GM12878 (cell line): ENCODE measurements at regions not wholly inside any gene's neighbourhood (a gene's known extent, or its start where the extent isn't known, plus 50 kb on each side); places are given as distances from the start of the nearest gene placed in this dataset.

Experiments
- ATAC-seq: fragments of 200-7000 bp; cut with Tn5 transposase; 3 replicates; pipeline ENCODE4 v1.9.1; 2020; ENCODE audit warnings: mild to moderate bottlenecking, moderate library complexity
- BruUV-seq: library from RNA; stranded (reverse); fragments of 400-500 nt; replicated peaks from 2 replicates; lab custom pipeline; 2021; lab: Mats Ljungman, UMichigan
- CTCF ChIA-PET: fragments of 300-600 bp; sonication (Branson Sonifier 250); formaldehyde crosslinking; extraction: SDS; loops from one replicate; lab custom pipeline; 2021; ENCODE audit warnings: inconsistent platforms; lab: Yijun Ruan, JAX
- POLR2A ChIA-PET: fragments of 350-600 bp; formaldehyde crosslinking; extraction: SDS; loops from one replicate; lab custom pipeline; 2021; ENCODE audit warnings: inconsistent platforms; lab: Charles Lee
- RAD21 ChIA-PET: fragments of 300-600 bp; sonication (Branson Sonifier 250); formaldehyde crosslinking; loops from one replicate; lab custom pipeline; 2023; ENCODE audit warnings: antibody characterized with exemption; ENCODE audit not compliant: unreplicated experiment; lab: Charles Lee
- SMC1A ChIA-PET: fragments of 300-600 bp; sonication (Branson Sonifier 250); formaldehyde crosslinking; loops from one replicate; lab custom pipeline; 2023; ENCODE audit not compliant: unreplicated experiment, uncharacterized antibody; lab: Charles Lee
- DNase-seq: peaks from one replicate; pipeline ENCODE4 v3.0.0-alpha.2; 2011; ENCODE audit warnings: low read depth, low spot score
- FAIRE-seq: peaks from 3 replicates; lab custom pipeline; 2011; peaks lifted over from hg19 to GRCh38; lab: Jason Lieb, UNC
- H2AFZ ChIP-seq: 2 replicates; pipeline ENCODE4 v1.6.0; 2011; ENCODE audit warnings: low read depth, low read length, control low read depth; ENCODE audit not compliant: control insufficient read depth
- H3K27ac ChIP-seq: 2 replicates; pipeline ENCODE4 v1.5.1; 2011; ENCODE audit warnings: control low read depth; ENCODE audit not compliant: control insufficient read depth, insufficient read depth
- H3K27me3 ChIP-seq, 2 experiments: replicated peaks in 1 of 2; 2 replicates each; pipeline versions ENCODE4 v1.6.0 to v1.6.1; 2011; ENCODE audit warnings: low read length in 1 of 2; ENCODE audit not compliant: control insufficient read depth in 2 of 2, insufficient read depth in 2 of 2
- H3K36me3 ChIP-seq, 2 experiments: 2 replicates each; pipeline ENCODE4 v1.5.1; 2011; ENCODE audit warnings: low read length in 1 of 2; ENCODE audit not compliant: control insufficient read depth in 2 of 2, insufficient read depth in 2 of 2
- H3K4me1 ChIP-seq: 2 replicates; pipeline ENCODE4 v1.6.1; 2011; ENCODE audit warnings: mild to moderate bottlenecking, low read length, moderate library complexity, mixed read lengths; ENCODE audit not compliant: control insufficient read depth, insufficient read depth
- H3K4me2 ChIP-seq: 2 replicates; pipeline ENCODE4 v1.6.0; 2011; ENCODE audit warnings: control low read depth; ENCODE audit not compliant: control insufficient read depth, insufficient read depth
- H3K4me3 ChIP-seq: fragments of 200-600 bp; sonication (generic); 2 replicates; pipeline ENCODE4 v1.5.1; 2016
- H3K79me2 ChIP-seq: 2 replicates; pipeline ENCODE4 v1.6.0; 2011; ENCODE audit warnings: low read length; ENCODE audit not compliant: control insufficient read depth, insufficient read depth
- H3K9ac ChIP-seq: 2 replicates; pipeline ENCODE4 v1.8.0; 2011; ENCODE audit warnings: low read length, control low read depth, mixed read lengths; ENCODE audit not compliant: control insufficient read depth, insufficient read depth
- H3K9me3 ChIP-seq: replicated peaks from 3 replicates; pipeline ENCODE4 v1.5.1; 2011; ENCODE audit warnings: mild to moderate bottlenecking, low read length; ENCODE audit not compliant: control insufficient read depth, insufficient read depth
- H4K20me1 ChIP-seq: 2 replicates; pipeline ENCODE4 v1.6.0; 2011; ENCODE audit not compliant: control insufficient read depth, insufficient read depth
- BMI1 ChIP-seq: fragments of 450-650 bp; IDR thresholded peaks from 2 replicates; pipeline ENCODE4 v1.6.1; 2016; ENCODE audit warnings: mild to moderate bottlenecking, moderate library complexity, borderline replicate concordance
- CBFB ChIP-seq: IDR thresholded peaks from 2 replicates; pipeline ENCODE4 v1.6.1; 2016; ENCODE audit warnings: antibody characterized with exemption, low read depth
- E2F4 ChIP-seq: IDR thresholded peaks from 2 replicates; pipeline ENCODE4 v1.6.1; 2012; ENCODE audit warnings: low read depth, low read length, improper control_type of control experiment
- FOXM1 ChIP-seq: IDR thresholded peaks from 2 replicates; pipeline ENCODE4 v1.6.1; 2012; ENCODE audit warnings: low read depth, mild to moderate bottlenecking, inconsistent platforms, low read length, moderate library complexity
- HDAC2 ChIP-seq: fragments of 200-600 bp; sonication (generic); IDR thresholded peaks from 2 replicates; pipeline ENCODE4 v1.6.1; 2017
- HSF1 ChIP-seq: fragments of 150-350 bp; IDR thresholded peaks from 2 replicates; pipeline ENCODE4 v1.6.1; 2014; ENCODE audit warnings: mild to moderate bottlenecking, low read depth, low read length
- IRF4 ChIP-seq: IDR thresholded peaks from 2 replicates; pipeline ENCODE4 v1.6.1; 2011; ENCODE audit warnings: low read depth, low read length
- MEF2B ChIP-seq: fragments of 450-650 bp; IDR thresholded peaks from 2 replicates; pipeline ENCODE4 v1.6.1; 2018; ENCODE audit warnings: mild to moderate bottlenecking, moderate library complexity; ENCODE audit not compliant: partially characterized antibody, poor library complexity, severe bottlenecking
- NFIC ChIP-seq: IDR thresholded peaks from 2 replicates; pipeline ENCODE4 v1.6.1; 2012; ENCODE audit warnings: low read depth, mild to moderate bottlenecking, inconsistent platforms, low read length, moderate library complexity
- SMC3 ChIP-seq: IDR thresholded peaks from 2 replicates; pipeline ENCODE4 v1.6.1; 2011; ENCODE audit warnings: low read length, improper control_type of control experiment, borderline replicate concordance
- SUZ12 ChIP-seq: fragments of 200-600 bp; sonication (generic); IDR thresholded peaks from one replicate; pipeline ENCODE4 v1.6.1; 2018; ENCODE audit warnings: antibody characterized with exemption, mild to moderate bottlenecking; ENCODE audit not compliant: unreplicated experiment
- TAF1 ChIP-seq: IDR thresholded peaks from 2 replicates; pipeline ENCODE4 v1.6.1; 2011; ENCODE audit warnings: mild to moderate bottlenecking, low read depth, low read length, borderline replicate concordance
- TCF12 ChIP-seq: IDR thresholded peaks from 2 replicates; pipeline ENCODE4 v1.6.1; 2011; ENCODE audit warnings: low read depth, mild to moderate bottlenecking, low read length
- ZNF207 ChIP-seq: fragments of 450-650 bp; IDR thresholded peaks from 2 replicates; pipeline ENCODE4 v1.6.1; 2014; ENCODE audit warnings: antibody characterized with exemption, mild to moderate bottlenecking, borderline replicate concordance
- ZNF274 ChIP-seq: IDR thresholded peaks from one replicate; pipeline ENCODE4 v1.8.0; 2011; ENCODE audit not compliant: insufficient read length, insufficient read depth
- ZZZ3 ChIP-seq: IDR thresholded peaks from 2 replicates; pipeline ENCODE4 v1.6.1; 2011; ENCODE audit warnings: low read depth; ENCODE audit not compliant: control insufficient read depth, insufficient read length
- WGBS: methylation state at CpG from one replicate; pipeline ENCODE4 v1.1.6; 2016; ENCODE audit warnings: low lambda C conversion rate; ENCODE audit not compliant: insufficient replicate concordance, insufficient coverage; ENCODE audit errors: missing lambda C conversion rate; 5-methylcytosine and 5-hydroxymethylcytosine counted together
- in situ Hi-C: fragments of 300-500 bp; cut with MboI; formaldehyde crosslinking; loops from 9 replicates; pipeline ENCODE4 v1.14.3; 2018; ENCODE audit warnings: mixed read lengths
- intact Hi-C: fragments of 100-400 bp; cut with micrococcal nuclease; formaldehyde crosslinking; loops from one replicate; pipeline ENCODE4 v1.14.2; 2022; ENCODE audit not compliant: unreplicated experiment
- TF ChIP-seq, protein P1 (sequence below): fragments of 450-650 bp; formaldehyde crosslinking; IDR thresholded peaks from 2 replicates; pipeline ENCODE4 v1.4.0; 2020; ENCODE audit warnings: mild to moderate bottlenecking, moderate library complexity

DNA sequence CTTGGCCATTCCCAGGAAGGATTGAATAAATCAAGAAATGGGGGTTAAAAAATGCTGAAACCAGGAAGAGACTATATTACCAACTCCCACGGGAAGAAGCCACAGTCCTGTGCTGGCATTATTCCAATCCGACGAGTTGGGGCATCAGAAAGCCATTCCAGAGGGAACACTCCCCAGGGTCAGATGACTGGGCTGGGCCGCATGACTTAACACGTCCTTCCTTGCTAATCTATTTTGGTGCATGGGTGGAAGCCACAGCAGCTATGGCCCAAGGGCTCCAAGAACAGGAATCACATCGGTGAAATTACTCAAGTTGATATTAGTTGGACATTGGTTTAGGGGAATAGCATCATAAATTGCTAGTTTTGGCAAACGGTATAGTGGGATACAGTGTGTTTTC, 592.9 kb upstream of the NRP1 start:
- H3K9me3 ChIP-seq = no peaks in the 10 kb centered on the region
- WGBS = 30% methylated on average over 7 of the region's 7 CpGs
- FAIRE-seq = no peak
- TF ChIP-seq TCF12 (no peak), BMI1 (no peak), ZZZ3 (no peak), HSF1 (no peak), IRF4 (no peak), E2F4 (no peak), HDAC2 (no peak), ZNF274 (no peak), SUZ12 (no peak), FOXM1 (no peak), CBFB (no peak), ZNF207 (no peak), TAF1 (no peak), MEF2B (no peak), SMC3 (no peak), NFIC (no peak)
- TF ChIP-seq, protein P1, sequence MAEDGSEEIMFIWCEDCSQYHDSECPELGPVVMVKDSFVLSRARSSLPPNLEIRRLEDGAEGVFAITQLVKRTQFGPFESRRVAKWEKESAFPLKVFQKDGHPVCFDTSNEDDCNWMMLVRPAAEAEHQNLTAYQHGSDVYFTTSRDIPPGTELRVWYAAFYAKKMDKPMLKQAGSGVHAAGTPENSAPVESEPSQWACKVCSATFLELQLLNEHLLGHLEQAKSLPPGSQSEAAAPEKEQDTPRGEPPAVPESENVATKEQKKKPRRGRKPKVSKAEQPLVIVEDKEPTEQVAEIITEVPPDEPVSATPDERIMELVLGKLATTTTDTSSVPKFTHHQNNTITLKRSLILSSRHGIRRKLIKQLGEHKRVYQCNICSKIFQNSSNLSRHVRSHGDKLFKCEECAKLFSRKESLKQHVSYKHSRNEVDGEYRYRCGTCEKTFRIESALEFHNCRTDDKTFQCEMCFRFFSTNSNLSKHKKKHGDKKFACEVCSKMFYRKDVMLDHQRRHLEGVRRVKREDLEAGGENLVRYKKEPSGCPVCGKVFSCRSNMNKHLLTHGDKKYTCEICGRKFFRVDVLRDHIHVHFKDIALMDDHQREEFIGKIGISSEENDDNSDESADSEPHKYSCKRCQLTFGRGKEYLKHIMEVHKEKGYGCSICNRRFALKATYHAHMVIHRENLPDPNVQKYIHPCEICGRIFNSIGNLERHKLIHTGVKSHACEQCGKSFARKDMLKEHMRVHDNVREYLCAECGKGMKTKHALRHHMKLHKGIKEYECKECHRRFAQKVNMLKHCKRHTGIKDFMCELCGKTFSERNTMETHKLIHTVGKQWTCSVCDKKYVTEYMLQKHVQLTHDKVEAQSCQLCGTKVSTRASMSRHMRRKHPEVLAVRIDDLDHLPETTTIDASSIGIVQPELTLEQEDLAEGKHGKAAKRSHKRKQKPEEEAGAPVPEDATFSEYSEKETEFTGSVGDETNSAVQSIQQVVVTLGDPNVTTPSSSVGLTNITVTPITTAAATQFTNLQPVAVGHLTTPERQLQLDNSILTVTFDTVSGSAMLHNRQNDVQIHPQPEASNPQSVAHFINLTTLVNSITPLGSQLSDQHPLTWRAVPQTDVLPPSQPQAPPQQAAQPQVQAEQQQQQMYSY = no peak

More for the DNA sequence above, 592.9 kb upstream of the NRP1 start:
- in situ Hi-C loops (no loop called here), intact Hi-C loops (no loop called here)
- H3K36me3 ChIP-seq = no peaks in the 10 kb centered on the region
- no peak overlapping the region for H3K27ac ChIP-seq
- DNase-seq (no peak), ATAC-seq (no peak)
- ChIA-PET RAD21 (no interaction called here), CTCF (interaction anchor here (2.4 kb wide), 1 partner anchor 10 kb away, joined by 7 read pairs; no protein-coding TSS in a partner anchor), SMC1A (no interaction called here), POLR2A (no interaction called here)
- BruUV-seq = no TSS peak
- no peaks in the 10 kb centered on the region for H3K27me3 ChIP-seq
- no peak overlapping the region for H3K4me3 ChIP-seq
- H3K9ac ChIP-seq = no peak overlapping the region
- H2AFZ ChIP-seq = no peak overlapping the region
- H3K4me1 ChIP-seq = no peaks in the 10 kb centered on the region
- H3K79me2 ChIP-seq = no peaks in the 10 kb centered on the region
- no peaks in the 10 kb centered on the region for H4K20me1 ChIP-seq
- no peak overlapping the region for H3K4me2 ChIP-seq
